Endothelial cell of umbilical vein (primary cell): ENCODE measurements at regions not wholly inside any gene's neighbourhood (a gene's known extent, or its start where the extent isn't known, plus 50 kb on each side); places are given as distances from the start of the nearest gene placed in this dataset.

Experiments
- BruUV-seq: library from RNA; stranded (reverse); fragments of 400-500 nt; replicated peaks from 2 replicates; lab custom pipeline; 2021; lab: Mats Ljungman, UMichigan
- CTCF ChIA-PET: fragments of 300-600, 350-600 bp; sonication (Branson Sonifier 250); formaldehyde crosslinking; loops from one replicate; lab custom pipeline; 2021; ENCODE audit warnings: antibody characterized with exemption, inconsistent platforms; lab: Charles Lee
- POLR2A ChIA-PET: fragments of 300-600, 350-600 bp; sonication (Branson Sonifier 250); formaldehyde crosslinking; loops from one replicate; lab custom pipeline; 2021; ENCODE audit warnings: antibody characterized with exemption, inconsistent platforms; lab: Charles Lee
- DNase-seq: peaks from one replicate; pipeline ENCODE4 v3.0.0-alpha.2; 2011; ENCODE audit warnings: low read depth, low spot score
- FAIRE-seq: peaks from 2 replicates; lab custom pipeline; 2011; peaks lifted over from hg19 to GRCh38; lab: Jason Lieb, UNC
- H2AFZ ChIP-seq: 2 replicates; pipeline ENCODE4 v1.6.0; 2012; ENCODE audit warnings: low read depth, low read length, control low read depth, inconsistent platforms
- H3K27ac ChIP-seq: 2 replicates; pipeline ENCODE4 v1.5.1; 2011; ENCODE audit warnings: low read depth, mild to moderate bottlenecking, control low read depth, low read length, moderate library complexity; ENCODE audit not compliant: insufficient read depth
- H3K27me3 ChIP-seq, 2 experiments: 2 replicates each; pipeline versions ENCODE4 v1.6.0 to v1.6.1; 2011; ENCODE audit warnings: low read length in 2 of 2, mixed read lengths in 1 of 2; ENCODE audit not compliant: control insufficient read depth in 2 of 2, insufficient read depth in 2 of 2
- H3K36me3 ChIP-seq, 2 experiments: 2 replicates in 1 of 2; 3 replicates in 1 of 2; pipeline ENCODE4 v1.5.1; 2011; ENCODE audit warnings: low read length in 2 of 2, mild to moderate bottlenecking in 1 of 2, moderate library complexity in 1 of 2; ENCODE audit not compliant: control insufficient read depth in 2 of 2, insufficient read depth in 2 of 2; ENCODE audit errors: extremely low read depth in 1 of 2
- H3K4me1 ChIP-seq: 3 replicates; pipeline ENCODE4 v1.5.1; 2011; ENCODE audit warnings: mild to moderate bottlenecking, low read length; ENCODE audit not compliant: control insufficient read depth, insufficient read depth; ENCODE audit errors: extremely low read depth
- H3K4me2 ChIP-seq: 2 replicates; pipeline ENCODE4 v1.6.1; 2011; ENCODE audit warnings: low read length, control low read depth, mixed read lengths; ENCODE audit not compliant: insufficient read depth
- H3K4me3 ChIP-seq, 3 experiments: fragments of 200-600 bp in 1 of 3; sonication (generic), shearing (Covaris generic) in 1 of 3; replicated peaks in 1 of 3; 2 replicates each; pipeline ENCODE4 v1.5.1; 2011 to 2016; ENCODE audit warnings: control low read depth in 3 of 3, low read length in 3 of 3, mild to moderate bottlenecking in 2 of 3, inconsistent platforms in 1 of 3, low read depth in 1 of 3, moderate library complexity in 1 of 3; ENCODE audit not compliant: insufficient read depth in 1 of 3
- H3K79me2 ChIP-seq: 2 replicates; pipeline ENCODE4 v1.6.0; 2012; ENCODE audit warnings: low read length, inconsistent platforms; ENCODE audit not compliant: control insufficient read depth, insufficient read depth
- H3K9ac ChIP-seq: replicated peaks from 2 replicates; pipeline ENCODE3; 2011; ENCODE audit warnings: low read length, control low read depth; ENCODE audit not compliant: insufficient read depth; ENCODE audit errors: extremely low read depth
- H3K9me1 ChIP-seq: replicated peaks from 3 replicates; pipeline ENCODE4 v1.6.0; 2011; ENCODE audit warnings: mild to moderate bottlenecking, low read length; ENCODE audit not compliant: control insufficient read depth, insufficient read depth; ENCODE audit errors: extremely low read depth
- H3K9me3 ChIP-seq: replicated peaks from 2 replicates; pipeline ENCODE4 v1.5.1; 2012; ENCODE audit warnings: low read length, inconsistent platforms; ENCODE audit not compliant: control insufficient read depth, insufficient read depth
- H4K20me1 ChIP-seq: replicated peaks from 2 replicates; pipeline ENCODE3; 2011; ENCODE audit warnings: mild to moderate bottlenecking, low read length; ENCODE audit not compliant: control insufficient read depth, insufficient read depth; ENCODE audit errors: extremely low read depth
- CTCF ChIP-seq, 2 donors: IDR thresholded peaks; 1 replicate in 1 of 2; 2 replicates in 1 of 2; pipeline ENCODE4 v1.5.1; 2011; ENCODE audit warnings: low read length in 2 of 2, mild to moderate bottlenecking in 2 of 2, moderate library complexity in 2 of 2, control low read depth in 1 of 2, inconsistent platforms in 1 of 2, low read depth in 1 of 2; ENCODE audit not compliant: insufficient read depth in 1 of 2; ENCODE audit errors: extremely low read depth in 1 of 2
- FOS ChIP-seq: IDR thresholded peaks from 2 replicates; pipeline ENCODE4 v1.6.1; 2011; ENCODE audit warnings: mild to moderate bottlenecking, low read length, moderate library complexity, borderline replicate concordance; ENCODE audit not compliant: insufficient read depth
- GATA2 ChIP-seq: IDR thresholded peaks from 2 replicates; pipeline ENCODE4 v1.7.0; 2011; ENCODE audit warnings: low read depth, mild to moderate bottlenecking, moderate library complexity, mixed read lengths, low read length; ENCODE audit not compliant: insufficient read length, insufficient read depth
- JUN ChIP-seq: IDR thresholded peaks from 2 replicates; pipeline ENCODE4 v1.6.1; 2011; ENCODE audit warnings: borderline replicate concordance, low read depth; ENCODE audit not compliant: insufficient read length, insufficient read depth
- POLR2AphosphoS5 ChIP-seq: IDR thresholded peaks from 2 replicates; pipeline ENCODE4 v1.6.1; 2012; ENCODE audit warnings: low read depth, mild to moderate bottlenecking, control low read depth, low read length, moderate library complexity; ENCODE audit not compliant: insufficient read depth
- dilution Hi-C: fragments of 300-500 bp; cut with MboI; formaldehyde crosslinking; loops from one replicate; pipeline ENCODE4 v1.15.0; 2019; ENCODE audit warnings: low sequenced_read_pairs; ENCODE audit not compliant: extremely low pct_ligation_motif_present
- intact Hi-C: fragments of 100-400 bp; cut with micrococcal nuclease; formaldehyde crosslinking; loops from one replicate; pipeline ENCODE4 v1.10.0; 2022

- BruUV-seq: no TSS peak
- Histone ChIP-seq H3K4me2 (peak overlapping the region; percentile 9), H3K36me3 (no peaks in the 10 kb centered on the region), H3K9me1 (no peaks in the 10 kb centered on the region), H3K27me3 (peaks cover 5 to 9% of the 10 kb centered on the region in 2 experiments), H2AFZ (peak overlapping the region; percentile 26), H3K4me3 (no peak overlapping the region), H3K9ac (no peak overlapping the region), H3K4me1 (peaks cover 35% of the 10 kb centered on the region), H3K79me2 (no peaks in the 10 kb centered on the region), H3K9me3 (no peaks in the 10 kb centered on the region), H3K27ac (no peak overlapping the region), H4K20me1 (no peaks in the 10 kb centered on the region)
- no peak for TF ChIP-seq GATA2
- TF ChIP-seq POLR2AphosphoS5: no peak
- TF ChIP-seq JUN: peak; percentile 46
- TF ChIP-seq FOS: peak; percentile 59
- TF ChIP-seq CTCF (IDR thresholded peaks at IDR 0.05; ENCODE audit: extremely low read depth in 1 of 2, insufficient read depth in 1 of 2, low read depth in 1 of 2, low read length in 2 of 2): peak; percentile 11 to 37
- intact Hi-C loops: loop anchor here (1.0 to 5.0 kb wide), 3 partner anchors 86 to 474 kb away; partner anchors contain the start of gene PELI1
- dilution Hi-C loops: no loop called here
- ChIA-PET POLR2A (no interaction called here), CTCF (interaction anchor here (1.9 to 4.1 kb wide), 4 partner anchors 14 to 83 kb away, joined by 5 to 23 read pairs (median 8); partner anchors contain the start of gene LGALSL)
- DNase-seq: peak; percentile 55
- peak; percentile 50 for FAIRE-seq
These were observed 51.1 kb upstream of the LGALSL start for GRCh38 chr2:64402876-64403275.
